RWPE1 (cell line): ENCODE measurements at regions not wholly inside any gene's neighbourhood (a gene's known extent, or its start where the extent isn't known, plus 50 kb on each side); places are given as distances from the start of the nearest gene placed in this dataset.

Experiments
- CTCF ChIA-PET: fragments of 350-600 bp; sonication (Branson Sonifier 250); formaldehyde crosslinking; extraction: SDS; loops from one replicate; lab custom pipeline; 2021; lab: Yijun Ruan, JAX
- POLR2A ChIA-PET: fragments of 400-600 bp; formaldehyde crosslinking; extraction: SDS; loops from one replicate; lab custom pipeline; 2020; ENCODE audit warnings: antibody characterized with exemption; ENCODE audit not compliant: low non-redundant PET; lab: Yijun Ruan, JAX
- DNase-seq: peaks from one replicate; pipeline ENCODE4 v3.0.0; 2012; ENCODE audit warnings: low spot score
- H3K27ac ChIP-seq: fragments of 450-650 bp; 2 replicates; pipeline ENCODE4 v1.5.1; 2017
- CTCF ChIP-seq: fragments of 450-650 bp; conservative IDR thresholded peaks from 2 replicates; pipeline ENCODE4 v1.5.1; 2017; ENCODE audit warnings: low read depth, mild to moderate bottlenecking

- TF ChIP-seq CTCF: no peak
- ChIA-PET POLR2A (no interaction called here), CTCF (no interaction called here)
- no peak for DNase-seq
- H3K27ac ChIP-seq: no peak overlapping the region
Observed at GRCh38 chr4:107138433-107138832, 102.3 kb upstream of the DKK2 start.

GRCh38 chr4:107133965-107134653, 98.0 kb upstream of the DKK2 start:
- CTCF ChIA-PET: no interaction called here
- TF ChIP-seq CTCF: no peak
- POLR2A ChIA-PET: no interaction called here

GRCh38 chr4:107131295-107131694, 95.2 kb upstream of the DKK2 start:
- DNase-seq: no peak
- CTCF ChIA-PET: no interaction called here
- no peak overlapping the region for H3K27ac ChIP-seq
- no peak for TF ChIP-seq CTCF
- POLR2A ChIA-PET: no interaction called here

More at GRCh38 chr4:107133965-107134653, 98.0 kb upstream of the DKK2 start:
- no peak overlapping the region for H3K27ac ChIP-seq
- DNase-seq: no peak

- H3K27ac ChIP-seq: no peak overlapping the region
- ChIA-PET POLR2A (no interaction called here), CTCF (no interaction called here)
- no peak for DNase-seq
- TF ChIP-seq CTCF: no peak
Observed at GRCh38 chr4:107130157-107130556, 94.0 kb upstream of the DKK2 start.

GRCh38 chr4:107129611-107130010, 93.5 kb upstream of the DKK2 start:
- TF ChIP-seq CTCF: no peak
- POLR2A ChIA-PET: no interaction called here
- CTCF ChIA-PET: no interaction called here
- no peak overlapping the region for H3K27ac ChIP-seq
- no peak for DNase-seq

- ChIA-PET CTCF (no interaction called here), POLR2A (no interaction called here)
- H3K27ac ChIP-seq: no peak overlapping the region
- DNase-seq: no peak
- no peak for TF ChIP-seq CTCF
Observed at GRCh38 chr4:107129076-107129475, 93.0 kb upstream of the DKK2 start.
